GM21528 (cell line): ENCODE measurements at regions not wholly inside any gene's neighbourhood (a gene's known extent, or its start where the extent isn't known, plus 50 kb on each side); places are given as distances from the start of the nearest gene placed in this dataset.
"Not testable (repeated sequence)": the region's sequence is repeated elsewhere in the genome, so short reads cannot be mapped to it uniquely, and the experiment has no call there.

ENCODE experiments used
- ATAC-seq: cut with Tn5 transposase; IDR thresholded peaks from one replicate; pipeline ENCODE4 v1.9.1; 2021; ENCODE audit warnings: mild to moderate bottlenecking, moderate library complexity; ENCODE audit not compliant: unreplicated experiment, low FRiP score

DNA sequence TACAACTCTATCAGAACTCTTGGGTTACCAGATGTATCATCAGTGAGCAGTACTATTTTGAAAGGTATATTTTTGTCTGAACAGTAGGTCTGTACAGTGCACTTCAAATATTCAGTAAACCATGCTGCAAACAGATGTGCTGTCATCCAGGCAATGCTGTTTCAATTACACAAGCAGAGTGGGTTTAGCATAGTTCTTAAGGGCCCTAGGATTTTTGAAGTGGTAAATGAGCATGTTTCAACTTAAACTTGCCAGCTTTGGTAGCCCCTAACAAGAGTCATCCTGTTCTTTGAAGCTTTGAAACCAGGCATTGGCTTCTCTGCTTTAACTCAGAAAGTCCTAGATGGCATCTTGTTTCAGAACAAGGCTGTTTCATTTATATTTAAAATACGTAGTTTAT, 1519.9 kb downstream of the SUCLG1 start:
- no peak for ATAC-seq

GRCh38 chr2:82938321-82938845, 1520.7 kb downstream of the SUCLG1 start:
- ATAC-seq = not testable (repeated sequence)

DNA sequence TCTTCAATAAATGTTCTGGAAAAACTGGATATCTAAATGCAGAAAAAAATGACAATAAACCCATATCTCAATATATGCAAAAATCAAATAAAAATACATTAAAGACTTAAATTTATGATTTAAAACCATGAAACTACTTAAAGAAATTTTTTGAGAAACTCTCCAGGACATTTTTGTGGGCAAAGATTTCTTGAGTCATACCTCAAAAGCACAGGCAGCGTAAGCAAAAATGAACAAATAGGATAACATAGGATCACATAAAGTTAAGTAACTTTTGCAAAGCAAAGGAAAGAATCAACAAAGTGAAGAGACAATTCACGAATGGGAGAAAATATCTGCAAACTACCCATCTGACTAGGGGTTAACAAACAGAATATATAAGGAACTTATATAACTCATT, 1545.5 kb downstream of the SUCLG1 start:
- ATAC-seq = no peak

GRCh38 chr2:82896117-82896516, 1563.0 kb downstream of the SUCLG1 start:
- no peak for ATAC-seq

DNA sequence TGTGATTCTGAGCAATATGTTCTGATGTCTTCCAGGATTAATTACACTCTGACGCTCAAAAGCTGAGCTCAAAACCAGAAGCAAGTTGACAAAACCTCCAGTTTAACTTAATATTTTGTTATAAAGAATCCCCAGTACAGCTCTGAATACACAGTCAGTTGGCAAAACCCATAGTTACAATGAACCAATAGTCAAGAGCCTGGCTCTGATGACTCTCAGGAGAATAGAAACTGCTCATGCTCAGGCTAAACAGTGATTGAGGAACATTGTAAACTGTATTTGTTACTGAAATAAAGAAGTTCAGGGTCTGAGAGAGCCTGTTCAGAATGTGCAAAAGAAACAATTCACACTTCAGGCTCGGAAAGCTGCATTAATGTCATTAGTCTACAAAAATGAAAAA, 1565.9 kb downstream of the SUCLG1 start:
- no peak for ATAC-seq

DNA sequence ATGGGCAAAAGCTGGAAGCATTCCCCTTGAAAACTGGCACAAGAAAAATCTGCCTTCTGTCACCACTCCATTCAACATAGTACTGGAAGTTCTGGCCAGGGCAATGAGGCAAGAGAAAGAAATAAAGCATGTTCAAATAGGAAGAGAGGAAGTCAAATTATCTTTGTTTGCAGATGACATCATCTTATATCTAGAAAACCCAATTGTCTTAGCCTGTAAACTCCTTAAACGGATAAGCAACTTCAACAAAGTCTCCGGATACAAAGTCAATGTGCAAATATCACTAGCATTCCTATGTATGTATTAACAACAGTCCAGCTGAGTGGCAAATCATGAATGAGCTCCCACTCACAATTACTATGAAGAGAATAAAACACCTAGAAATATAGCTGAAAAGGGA, 1579.3 kb downstream of the SUCLG1 start:
- no peak for ATAC-seq

GRCh38 chr2:82875858-82876257, 1583.2 kb downstream of the SUCLG1 start:
- ATAC-seq = no peak

DNA sequence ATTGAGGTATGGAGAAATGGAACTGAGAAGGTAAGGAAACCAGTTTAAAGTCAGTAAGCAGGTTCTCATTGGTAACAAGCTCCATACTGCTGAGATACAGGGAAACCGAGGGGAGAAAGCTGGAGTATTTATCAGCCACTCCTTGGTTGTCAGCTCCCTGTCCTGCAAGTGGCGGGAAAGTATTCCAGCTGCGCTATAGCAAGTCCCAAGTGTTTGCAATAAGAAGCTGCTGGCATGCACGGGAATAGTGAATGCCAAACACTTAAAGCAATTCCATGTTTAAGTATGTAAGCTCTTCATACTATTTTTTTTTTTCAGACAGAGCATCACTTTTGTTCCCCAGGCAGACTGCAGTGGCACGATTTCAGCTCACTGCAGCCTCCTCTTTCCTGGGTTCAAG, 1601.1 kb downstream of the SUCLG1 start:
- ATAC-seq = no peak

- ATAC-seq = no peak
Observed at GRCh38 chr2:82853299-82853698, 1605.8 kb downstream of the SUCLG1 start.

DNA sequence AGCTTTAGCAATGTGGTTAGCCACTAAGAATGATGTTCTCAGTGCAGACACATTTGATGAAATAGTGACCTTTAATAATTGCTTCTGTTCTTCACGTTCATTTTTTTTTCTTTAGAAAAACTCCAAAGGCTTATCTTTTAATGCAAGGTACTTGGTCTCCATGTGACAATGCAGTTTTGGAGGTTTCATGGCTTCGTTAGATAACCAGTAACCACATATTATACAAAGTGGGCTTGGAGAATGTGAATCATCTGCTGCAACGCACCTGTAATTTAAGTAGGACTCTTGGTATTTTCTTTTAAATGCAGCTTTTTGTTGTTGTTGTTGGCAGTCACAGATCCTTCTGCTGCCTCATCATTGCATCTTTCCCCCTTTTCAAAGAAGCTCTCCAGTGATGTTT, 1606.3 kb downstream of the SUCLG1 start:
- no peak for ATAC-seq

- no peak for ATAC-seq
Observed at GRCh38 chr2:82848285-82848684, 1610.8 kb downstream of the SUCLG1 start.

DNA sequence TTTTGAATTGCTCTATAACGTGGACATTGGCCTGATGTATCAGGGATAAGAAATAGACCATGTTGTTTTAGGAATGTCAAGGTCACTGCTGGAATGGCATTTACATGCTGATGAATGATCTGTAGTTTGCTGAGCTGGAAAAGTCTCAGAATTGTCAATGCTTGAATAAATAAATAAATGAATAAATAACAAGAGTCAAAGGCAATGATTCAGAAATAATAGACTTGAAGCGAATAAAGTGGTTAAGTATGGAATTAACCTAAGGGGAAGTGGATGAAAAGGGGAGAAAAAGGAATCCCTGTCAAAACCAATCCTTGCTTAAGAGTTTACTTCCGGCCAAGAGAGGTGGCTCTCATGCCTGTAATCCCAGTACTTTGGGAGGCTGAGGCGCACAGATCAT, 1620.0 kb downstream of the SUCLG1 start:
- no peak for ATAC-seq

DNA sequence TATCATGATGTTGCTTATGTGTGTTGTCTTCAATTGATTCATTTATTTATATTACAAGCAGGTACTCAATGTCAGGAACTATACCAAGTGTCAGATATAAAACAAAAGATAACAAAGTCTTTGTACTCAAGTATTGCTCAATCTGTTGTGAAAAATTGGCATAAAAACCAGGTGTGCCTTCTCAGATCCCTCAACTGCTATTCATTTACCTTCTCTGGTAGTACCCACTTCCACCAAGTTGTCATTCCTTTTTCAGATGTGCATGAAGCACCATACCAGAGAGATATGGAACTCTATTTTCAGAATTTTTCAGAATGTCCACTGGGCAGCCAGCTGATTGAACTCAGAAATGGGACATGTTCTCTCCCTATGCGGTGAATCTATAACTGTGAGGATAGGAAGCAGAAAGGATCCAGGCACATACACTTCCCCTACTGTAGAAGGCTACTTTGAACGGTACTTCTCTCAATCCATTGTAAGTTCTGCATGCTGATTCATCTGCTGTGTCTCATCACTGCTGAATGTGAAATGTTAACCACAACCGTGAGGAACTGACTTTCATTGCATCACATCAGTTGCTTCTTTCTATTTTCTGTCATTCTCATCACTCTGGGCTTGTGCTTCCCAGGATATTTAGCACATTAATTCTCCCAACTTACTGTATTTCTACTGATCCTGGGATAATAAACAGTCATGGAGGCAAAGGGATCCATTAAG, 1621.3 kb downstream of the SUCLG1 start:
- ATAC-seq = no peak

- no peak for ATAC-seq
Observed at GRCh38 chr2:82834893-82835292, 1624.2 kb downstream of the SUCLG1 start.

DNA sequence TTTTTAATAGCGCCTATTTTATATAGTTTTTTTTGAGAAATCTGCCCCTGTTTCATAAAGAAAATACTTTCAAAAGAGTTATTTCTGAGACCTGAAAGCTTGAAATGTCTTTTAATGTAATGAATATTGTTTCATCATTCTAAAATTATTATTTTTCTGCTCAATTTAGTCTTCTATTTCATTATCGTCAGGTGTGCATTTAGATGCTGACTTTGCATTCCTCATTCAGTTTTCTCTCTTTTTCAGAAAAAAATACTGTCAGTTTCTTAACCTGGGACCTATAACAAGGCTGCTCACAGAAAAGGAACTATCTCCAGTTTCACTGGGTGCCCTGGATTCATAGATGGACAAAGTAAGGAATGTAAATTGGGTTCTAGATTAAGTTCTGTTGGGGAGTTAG, 1631.7 kb downstream of the SUCLG1 start:
- no peak for ATAC-seq

DNA sequence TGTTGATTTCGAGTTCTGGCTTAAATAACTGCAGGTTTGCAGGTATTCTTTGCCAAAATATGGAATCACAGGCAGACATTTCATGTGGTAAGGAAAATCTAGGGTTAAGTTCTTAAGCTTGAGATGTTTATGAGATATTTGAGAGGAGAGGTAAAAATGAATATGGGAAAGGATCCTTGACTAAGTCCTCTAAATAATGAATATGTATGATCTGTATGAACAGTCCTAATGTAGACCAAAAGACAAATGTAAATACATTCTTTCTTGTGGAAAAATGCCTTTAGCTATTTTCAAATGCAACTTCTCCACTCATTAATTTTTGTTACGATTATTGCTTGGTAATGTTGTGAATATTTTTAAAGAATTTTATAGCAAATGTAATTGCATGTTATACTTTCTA, 1632.6 kb downstream of the SUCLG1 start:
- ATAC-seq = no peak

- ATAC-seq = no peak
Observed at GRCh38 chr2:82825410-82826090, 1633.5 kb downstream of the SUCLG1 start.

- ATAC-seq = no peak
Observed at GRCh38 chr2:82823892-82824291, 1635.2 kb downstream of the SUCLG1 start.

- ATAC-seq = no peak
Observed at GRCh38 chr2:82819951-82820350, 1639.1 kb downstream of the SUCLG1 start.

DNA sequence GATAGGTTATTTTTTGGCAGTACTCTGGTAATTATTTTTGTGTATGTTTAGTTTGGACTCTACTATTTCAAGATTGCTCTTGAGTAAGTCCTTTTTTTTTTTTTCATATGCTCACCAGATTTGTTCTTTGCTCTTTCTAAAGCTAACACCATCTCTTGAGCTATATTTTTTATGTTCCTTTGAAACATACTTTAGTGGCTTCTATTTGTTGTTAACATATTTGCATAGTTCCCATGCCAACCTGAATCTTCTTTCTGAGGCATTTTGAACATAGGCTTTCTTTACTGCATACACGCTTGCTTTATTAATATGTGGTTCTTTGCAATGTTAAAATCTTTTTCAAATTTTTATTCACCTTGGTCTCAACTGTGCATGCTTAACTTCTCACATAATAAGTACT, 1644.9 kb downstream of the SUCLG1 start:
- ATAC-seq = no peak

GRCh38 chr2:82811946-82812345, 1647.1 kb downstream of the SUCLG1 start:
- no peak for ATAC-seq

DNA sequence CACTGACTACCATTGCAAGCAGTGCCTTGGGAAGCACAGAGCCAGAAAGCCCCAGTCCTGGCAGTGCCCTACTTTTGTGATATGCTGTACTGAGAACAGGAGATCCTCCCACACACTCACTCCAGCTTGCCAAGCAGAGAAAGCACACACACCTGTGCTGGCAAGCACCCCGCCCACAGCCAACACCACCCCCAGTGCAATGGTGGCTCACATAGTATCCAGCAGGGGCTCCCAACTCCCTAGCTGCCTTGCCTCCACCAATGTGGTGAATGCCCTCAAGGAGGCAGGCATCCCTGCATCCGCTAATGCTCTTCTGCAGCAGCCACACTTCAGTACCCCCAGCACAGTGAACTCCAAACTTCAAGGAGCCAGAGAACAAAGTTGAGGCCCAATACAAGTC, 1655.8 kb downstream of the SUCLG1 start:
- ATAC-seq = no peak
